HL-60 (cell line): ENCODE measurements at regions not wholly inside any gene's neighbourhood (a gene's known extent, or its start where the extent isn't known, plus 50 kb on each side); places are given as distances from the start of the nearest gene placed in this dataset.

Experiments used
- POLR2AphosphoS5 ChIP-seq: IDR thresholded peaks from 2 replicates; pipeline ENCODE4 v1.6.1; 2012; ENCODE audit warnings: low read depth
- TF ChIP-seq, protein P1 (sequence below): IDR thresholded peaks from one replicate; pipeline ENCODE4 v1.5.1; 2011; ENCODE audit warnings: low read length, control low read depth, inconsistent platforms; ENCODE audit not compliant: insufficient read depth
- TF ChIP-seq, protein P2 (sequence below): IDR thresholded peaks from 2 replicates; pipeline ENCODE4 v1.6.1; 2012; ENCODE audit warnings: low read depth; ENCODE audit not compliant: insufficient replicate concordance

DNA sequence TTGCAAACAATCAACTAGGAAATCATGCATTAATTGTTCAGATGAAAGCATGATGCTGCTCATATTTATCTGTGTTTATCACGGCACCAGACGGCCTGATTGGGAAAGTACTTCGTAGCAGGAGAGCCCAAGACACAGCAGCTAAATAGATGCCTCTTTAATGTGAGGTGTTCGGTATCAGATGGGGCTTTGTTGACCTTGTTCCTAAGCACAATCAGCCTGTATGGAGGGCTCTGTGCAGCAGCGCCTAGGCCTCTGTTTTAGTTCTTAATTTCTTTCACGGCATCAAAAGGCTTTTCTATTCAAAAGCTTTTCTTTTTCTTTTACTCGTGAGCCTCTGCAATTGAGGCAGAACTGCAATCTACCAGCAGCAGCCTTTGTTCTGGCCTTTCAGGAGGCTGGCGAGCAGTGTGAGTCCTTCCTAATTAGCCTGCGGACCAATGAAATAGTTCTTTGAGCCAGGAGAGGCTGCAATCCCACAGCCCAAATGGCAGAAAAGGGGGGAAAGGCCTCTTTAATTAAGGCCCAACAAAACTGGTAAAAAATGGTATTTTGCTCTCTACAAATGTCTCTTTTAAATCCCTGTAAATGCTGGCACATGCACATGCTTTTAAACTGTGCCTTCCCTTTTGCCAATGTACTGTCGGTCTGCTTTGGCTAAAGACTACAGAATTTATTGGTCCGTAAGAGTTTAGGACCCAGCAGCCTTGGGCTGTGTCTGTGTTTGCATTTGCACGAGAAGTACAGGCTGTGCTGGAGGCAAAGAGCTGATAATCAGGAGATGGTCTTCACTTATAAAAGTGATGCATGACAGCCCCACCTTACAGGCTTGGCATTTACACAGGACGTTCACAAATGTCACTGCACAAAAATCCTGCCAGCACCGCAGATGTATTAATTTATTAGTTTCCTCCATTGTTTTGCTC, 159.6 kb downstream of the RND3 start:
- TF ChIP-seq, protein P1, sequence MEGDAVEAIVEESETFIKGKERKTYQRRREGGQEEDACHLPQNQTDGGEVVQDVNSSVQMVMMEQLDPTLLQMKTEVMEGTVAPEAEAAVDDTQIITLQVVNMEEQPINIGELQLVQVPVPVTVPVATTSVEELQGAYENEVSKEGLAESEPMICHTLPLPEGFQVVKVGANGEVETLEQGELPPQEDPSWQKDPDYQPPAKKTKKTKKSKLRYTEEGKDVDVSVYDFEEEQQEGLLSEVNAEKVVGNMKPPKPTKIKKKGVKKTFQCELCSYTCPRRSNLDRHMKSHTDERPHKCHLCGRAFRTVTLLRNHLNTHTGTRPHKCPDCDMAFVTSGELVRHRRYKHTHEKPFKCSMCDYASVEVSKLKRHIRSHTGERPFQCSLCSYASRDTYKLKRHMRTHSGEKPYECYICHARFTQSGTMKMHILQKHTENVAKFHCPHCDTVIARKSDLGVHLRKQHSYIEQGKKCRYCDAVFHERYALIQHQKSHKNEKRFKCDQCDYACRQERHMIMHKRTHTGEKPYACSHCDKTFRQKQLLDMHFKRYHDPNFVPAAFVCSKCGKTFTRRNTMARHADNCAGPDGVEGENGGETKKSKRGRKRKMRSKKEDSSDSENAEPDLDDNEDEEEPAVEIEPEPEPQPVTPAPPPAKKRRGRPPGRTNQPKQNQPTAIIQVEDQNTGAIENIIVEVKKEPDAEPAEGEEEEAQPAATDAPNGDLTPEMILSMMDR = no peak
- TF ChIP-seq, protein P2, sequence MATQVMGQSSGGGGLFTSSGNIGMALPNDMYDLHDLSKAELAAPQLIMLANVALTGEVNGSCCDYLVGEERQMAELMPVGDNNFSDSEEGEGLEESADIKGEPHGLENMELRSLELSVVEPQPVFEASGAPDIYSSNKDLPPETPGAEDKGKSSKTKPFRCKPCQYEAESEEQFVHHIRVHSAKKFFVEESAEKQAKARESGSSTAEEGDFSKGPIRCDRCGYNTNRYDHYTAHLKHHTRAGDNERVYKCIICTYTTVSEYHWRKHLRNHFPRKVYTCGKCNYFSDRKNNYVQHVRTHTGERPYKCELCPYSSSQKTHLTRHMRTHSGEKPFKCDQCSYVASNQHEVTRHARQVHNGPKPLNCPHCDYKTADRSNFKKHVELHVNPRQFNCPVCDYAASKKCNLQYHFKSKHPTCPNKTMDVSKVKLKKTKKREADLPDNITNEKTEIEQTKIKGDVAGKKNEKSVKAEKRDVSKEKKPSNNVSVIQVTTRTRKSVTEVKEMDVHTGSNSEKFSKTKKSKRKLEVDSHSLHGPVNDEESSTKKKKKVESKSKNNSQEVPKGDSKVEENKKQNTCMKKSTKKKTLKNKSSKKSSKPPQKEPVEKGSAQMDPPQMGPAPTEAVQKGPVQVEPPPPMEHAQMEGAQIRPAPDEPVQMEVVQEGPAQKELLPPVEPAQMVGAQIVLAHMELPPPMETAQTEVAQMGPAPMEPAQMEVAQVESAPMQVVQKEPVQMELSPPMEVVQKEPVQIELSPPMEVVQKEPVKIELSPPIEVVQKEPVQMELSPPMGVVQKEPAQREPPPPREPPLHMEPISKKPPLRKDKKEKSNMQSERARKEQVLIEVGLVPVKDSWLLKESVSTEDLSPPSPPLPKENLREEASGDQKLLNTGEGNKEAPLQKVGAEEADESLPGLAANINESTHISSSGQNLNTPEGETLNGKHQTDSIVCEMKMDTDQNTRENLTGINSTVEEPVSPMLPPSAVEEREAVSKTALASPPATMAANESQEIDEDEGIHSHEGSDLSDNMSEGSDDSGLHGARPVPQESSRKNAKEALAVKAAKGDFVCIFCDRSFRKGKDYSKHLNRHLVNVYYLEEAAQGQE = no peak
- no peak for TF ChIP-seq POLR2AphosphoS5
